Bone marrow (tissue), 2 donors: ENCODE measurements at regions not wholly inside any gene's neighbourhood (a gene's known extent, or its start where the extent isn't known, plus 50 kb on each side); places are given as distances from the start of the nearest gene placed in this dataset.

Source experiments
- DNase-seq, 2 donors: peaks; one replicate each; lab custom pipeline; 2025; lab: John Stamatoyannopoulos, UW

DNA sequence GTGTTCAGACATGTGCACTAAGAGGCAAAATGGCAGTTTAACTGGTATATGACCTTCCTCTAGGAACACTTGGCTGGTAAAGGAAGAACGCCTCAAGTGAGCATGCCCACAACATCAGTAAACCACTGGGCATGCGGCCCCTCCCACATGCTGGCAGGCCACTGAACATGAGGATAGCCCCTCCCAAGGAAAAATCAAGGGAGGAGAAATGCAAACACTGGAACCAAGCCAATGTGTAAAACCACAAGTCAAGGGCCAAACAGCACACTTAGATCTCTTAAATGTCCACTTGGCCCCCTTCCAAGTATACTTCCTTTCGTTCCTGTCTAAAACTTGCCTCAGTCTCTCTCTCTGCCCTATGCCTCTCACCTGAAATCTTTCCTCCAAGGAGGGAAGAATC lies 980.8 kb downstream of the TSN start:
- DNase-seq, result no peak

GRCh38 chr2:122737429-122738077 lies 982.1 kb downstream of the TSN start:
- peak in 1 of 2 donors; percentile 92 for DNase-seq

DNA sequence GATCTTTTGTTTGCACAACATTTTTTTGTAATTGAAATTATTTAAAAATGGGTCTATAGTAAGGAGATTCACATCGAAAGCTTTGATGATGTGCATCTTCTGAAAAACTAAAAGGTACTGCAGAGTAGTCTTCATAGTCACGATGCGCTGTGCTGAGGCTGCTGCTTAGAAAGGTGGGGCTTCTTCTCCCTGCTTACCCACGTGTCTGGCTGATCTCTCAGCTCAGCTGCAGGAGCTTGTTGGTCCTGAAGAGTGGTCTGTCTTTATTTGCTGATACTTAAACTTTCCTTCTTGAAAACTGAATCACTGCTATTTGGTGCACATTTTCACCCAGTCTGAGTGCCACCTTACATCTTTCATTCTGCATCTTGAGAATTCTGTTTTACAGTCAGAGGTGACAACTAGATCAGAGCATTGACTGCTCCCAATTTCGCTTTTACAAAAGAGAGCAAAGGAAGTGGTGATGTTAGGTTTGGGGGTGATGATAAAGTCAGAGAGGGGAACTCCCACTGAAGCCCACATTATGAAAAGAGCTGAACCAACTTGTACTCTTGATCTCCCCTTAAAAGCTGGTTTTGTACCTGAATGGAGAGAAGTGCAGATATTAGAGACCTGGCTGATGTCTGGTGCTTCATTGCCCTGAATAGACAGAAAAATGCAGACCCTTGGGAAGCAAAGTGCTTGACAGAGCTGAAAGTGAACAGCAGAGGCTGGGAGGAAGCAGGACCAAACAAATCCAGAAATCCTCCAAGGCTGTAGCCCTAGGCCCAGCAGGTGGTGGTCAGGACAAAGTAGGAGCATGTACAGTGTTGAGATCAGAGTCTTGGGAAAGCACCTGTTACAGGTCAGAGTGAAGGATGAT lies 984.5 kb downstream of the TSN start:
- peak in 1 of 2 donors; percentile 20 for DNase-seq

DNA sequence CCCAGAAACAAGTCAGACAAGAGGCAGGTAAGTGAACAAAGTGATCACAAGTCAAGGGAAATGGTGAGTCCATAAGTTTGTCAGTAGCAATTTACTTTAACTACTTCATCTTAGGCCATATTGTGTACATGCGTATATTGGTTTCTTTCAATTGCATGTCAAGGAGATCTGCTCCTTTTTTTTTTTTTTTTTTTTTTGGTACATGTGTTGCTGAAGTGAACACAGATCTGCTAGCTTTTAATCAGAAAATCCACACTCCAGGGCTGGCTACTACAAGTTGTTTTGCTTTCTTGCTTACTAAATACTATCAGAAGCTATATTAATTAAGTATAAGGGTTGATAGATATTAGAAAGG lies 985.1 kb downstream of the TSN start:
- no peak for DNase-seq

DNA sequence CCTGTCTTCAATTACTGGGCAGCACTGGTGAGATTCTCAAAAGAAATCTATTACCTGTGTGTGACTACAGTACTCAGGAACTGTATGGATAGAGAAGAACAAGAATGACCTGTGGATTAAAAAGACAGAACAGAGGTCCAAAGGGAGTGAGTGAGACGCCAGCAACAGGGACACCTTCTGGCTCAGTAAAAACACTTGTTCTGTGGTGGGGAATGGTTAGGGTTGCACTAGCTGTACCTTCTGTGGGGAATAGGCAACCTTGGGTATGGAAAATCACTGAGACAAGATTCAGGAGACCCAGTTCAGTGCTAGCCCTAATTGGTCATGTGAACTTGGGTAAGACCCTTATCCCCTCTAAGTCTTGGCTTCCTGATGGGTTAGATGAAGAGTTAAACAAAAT lies 986.0 kb downstream of the TSN start:
- no peak for DNase-seq

DNA sequence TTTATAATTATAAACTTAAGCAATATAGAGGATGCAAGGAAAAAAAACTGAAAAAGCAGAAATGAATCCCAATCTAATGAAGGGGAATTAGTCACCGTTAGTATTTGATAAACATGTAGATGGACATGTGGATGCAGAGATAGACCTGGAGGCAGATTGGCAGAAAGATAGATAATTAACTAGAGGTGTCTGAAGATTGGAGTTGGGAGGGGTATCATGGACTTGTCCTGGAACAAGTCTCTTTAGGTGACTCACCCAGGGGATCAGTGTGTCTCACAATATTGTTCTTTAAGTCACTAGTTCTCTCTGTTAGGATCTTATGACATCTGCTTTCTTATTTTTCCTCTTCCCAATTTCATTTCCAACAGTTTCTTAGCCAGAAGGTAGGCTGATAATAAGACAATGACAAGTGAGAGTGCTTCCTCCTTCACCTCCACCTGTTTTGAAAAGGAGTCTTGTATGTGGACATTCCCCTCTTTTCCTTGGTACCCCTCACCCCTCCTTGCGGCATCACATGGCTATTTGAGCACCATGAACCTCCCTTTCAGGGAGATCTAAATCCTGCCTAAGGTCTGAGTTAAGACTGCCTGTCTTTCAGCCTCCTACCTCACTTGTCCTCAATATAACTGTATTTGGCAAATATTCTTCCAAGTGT lies 987.7 kb downstream of the TSN start:
- no peak for DNase-seq

DNA sequence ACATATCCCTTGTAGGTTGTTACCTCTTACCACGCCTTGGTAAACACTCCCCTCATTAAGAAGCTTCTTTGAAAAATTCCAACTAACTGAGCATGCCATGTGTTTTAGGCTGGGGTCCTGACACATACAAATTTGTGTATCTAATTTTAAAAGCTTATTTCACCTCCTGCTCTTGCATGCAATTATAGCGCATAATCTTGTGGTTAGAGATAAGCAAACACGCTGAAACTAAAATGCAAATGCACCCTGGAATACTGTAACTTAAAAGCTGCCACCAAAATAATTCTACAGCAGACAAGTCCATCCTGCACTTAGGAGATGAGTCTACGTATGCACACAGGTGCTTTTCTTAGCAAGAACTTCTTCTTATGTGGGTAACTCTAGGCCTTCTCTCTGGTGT lies 990.2 kb downstream of the TSN start:
- DNase-seq, result no peak

DNA sequence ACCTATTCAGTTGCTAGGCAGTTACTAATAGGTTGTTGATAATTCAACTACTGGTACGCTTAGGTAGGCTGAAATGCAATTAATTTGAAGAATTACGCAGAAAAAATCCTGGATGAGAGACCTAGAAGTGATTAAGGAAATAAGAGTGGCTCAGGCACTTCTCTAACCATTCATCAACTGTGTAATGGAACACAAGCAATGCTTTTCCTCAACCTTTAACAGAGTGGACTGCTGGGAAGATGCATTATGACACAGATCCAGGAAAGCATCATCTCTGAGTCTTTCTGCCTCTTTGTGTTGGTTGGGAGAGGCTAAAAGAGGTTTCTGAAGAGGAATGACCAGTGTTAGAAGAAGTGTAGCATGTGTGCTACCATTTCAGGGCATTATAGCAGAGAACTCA lies 992.2 kb downstream of the TSN start:
- no peak for DNase-seq

- no peak for DNase-seq
These were observed 993.1 kb downstream of the TSN start for GRCh38 chr2:122748552-122749011.

DNA sequence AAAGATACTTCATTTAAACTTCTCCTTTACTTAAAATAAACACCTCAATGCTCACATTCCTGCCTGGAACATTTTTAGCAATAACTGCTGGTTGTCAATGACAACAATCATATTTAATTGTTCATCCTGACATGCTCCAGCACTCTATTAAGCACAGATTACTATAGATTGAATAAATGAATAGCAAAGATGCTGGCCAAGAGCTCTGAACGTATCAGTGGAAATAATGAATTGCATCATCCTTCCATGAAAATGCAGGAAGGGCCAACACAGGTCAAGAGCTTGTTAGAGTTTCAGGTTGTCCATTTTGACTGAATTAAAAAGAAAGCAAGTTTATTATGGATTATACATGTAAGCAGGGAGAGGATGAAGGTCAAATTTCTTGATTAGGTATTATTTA lies 994.0 kb downstream of the TSN start:
- DNase-seq, result no peak

DNA sequence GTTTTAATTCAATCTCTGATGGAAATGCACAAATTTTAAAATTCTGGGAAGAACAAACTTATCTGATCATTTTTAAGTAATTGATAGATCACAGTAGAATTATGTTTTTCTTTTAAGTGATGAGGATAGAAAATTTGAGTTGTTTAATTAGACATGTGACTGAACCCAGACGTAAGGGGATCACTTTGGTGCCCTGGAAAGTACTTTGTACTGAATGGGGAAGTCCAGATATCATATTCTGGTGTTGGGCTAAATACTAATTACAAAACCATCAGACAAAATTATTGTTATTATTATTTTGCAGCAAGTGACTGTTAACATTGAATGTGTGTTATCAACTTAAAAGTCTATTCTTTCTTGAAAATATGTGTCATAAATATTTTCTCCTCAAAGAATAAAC lies 994.6 kb downstream of the TSN start:
- no peak for DNase-seq

DNA sequence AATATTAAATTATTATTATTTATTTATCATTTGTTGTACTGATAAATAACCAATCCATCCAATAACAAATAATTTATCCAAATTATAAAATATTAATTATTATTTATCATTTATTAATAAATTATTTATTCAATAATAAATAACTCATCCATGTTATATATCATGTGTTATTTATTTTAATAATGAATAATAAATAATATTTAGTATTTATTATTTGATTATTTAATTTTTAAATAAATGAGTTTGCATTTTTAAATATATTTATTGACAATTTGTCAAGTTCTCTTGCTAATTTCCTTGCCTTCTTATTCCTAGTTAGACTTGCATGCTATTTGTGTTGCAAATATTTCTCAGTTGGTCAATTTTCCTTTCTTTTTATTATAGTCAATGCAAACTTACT lies 995.4 kb downstream of the TSN start:
- DNase-seq, result no peak

GRCh38 chr2:122753336-122753735 lies 997.9 kb downstream of the TSN start:
- no peak for DNase-seq

- peak in 1 of 2 donors; percentile 24 for DNase-seq
These were observed 999.1 kb downstream of the TSN start for GRCh38 chr2:122754561-122754960.

DNA sequence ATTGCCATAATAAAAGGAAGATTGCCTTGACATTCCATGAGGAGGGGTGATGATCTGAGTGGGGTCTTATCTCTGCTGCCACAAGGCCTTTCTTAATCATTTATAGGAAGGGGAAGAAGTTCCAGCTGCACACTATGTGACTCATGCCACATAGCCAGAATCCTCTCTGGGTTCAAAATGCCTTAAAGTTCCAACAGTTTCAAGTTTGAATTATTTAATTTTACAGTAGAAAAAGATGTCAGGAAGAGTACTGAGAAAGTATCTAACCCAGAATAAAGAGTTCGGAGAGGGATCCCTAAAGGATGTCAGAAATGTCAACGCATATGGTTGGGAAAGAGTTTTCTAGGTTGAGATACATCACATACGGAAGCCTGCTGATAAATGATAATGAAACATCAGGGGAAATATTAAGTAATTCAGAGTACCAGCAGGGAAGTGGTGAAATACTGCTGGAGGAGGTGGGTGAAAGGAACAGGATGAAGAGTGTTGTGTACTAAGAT lies 999.9 kb downstream of the TSN start:
- peak in 1 of 2 donors; percentile 73 for DNase-seq

DNA sequence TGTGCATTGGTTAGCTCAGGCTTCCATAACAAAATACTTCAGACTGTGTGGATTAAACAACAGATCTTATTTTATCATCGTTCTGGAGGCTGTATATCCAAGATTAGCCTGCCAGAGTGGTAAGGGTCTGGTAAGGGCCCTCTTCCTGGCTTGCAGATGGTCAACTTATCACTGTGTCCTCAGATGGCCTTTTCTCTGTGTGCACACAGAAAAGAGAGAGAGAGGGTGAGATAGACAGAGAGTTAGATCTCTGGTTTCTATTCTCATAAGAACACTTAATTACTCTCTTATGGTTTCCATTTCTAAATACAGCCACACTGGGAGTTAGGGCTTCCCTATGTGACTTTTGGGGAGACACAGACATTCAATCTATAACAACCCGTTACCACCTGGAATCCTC lies 1003.5 kb downstream of the TSN start:
- no peak for DNase-seq

DNA sequence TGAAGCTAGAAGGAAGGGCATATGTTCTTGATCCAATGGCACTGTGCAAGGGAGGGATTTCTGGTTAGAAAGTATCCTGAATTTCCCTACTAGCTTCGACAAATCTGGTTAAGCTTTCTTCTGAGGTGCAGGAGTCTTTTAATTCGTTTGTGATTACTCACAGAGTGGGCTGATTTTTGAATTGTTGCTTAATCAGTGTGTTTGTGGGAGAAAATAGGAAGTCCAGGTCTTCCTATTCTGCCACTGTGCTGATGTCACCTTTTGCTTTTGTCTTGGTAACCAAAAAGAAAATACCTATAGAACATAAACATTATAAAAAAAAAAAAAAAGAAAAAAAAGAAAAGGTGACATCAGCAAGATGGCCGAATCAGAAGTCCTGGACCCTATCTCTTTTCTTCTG lies 1008.6 kb downstream of the TSN start:
- peak in 1 of 2 donors; percentile 27 for DNase-seq

GRCh38 chr2:122780251-122780650 lies 1024.8 kb downstream of the TSN start:
- DNase-seq, result peak in 1 of 2 donors; percentile 9

DNA sequence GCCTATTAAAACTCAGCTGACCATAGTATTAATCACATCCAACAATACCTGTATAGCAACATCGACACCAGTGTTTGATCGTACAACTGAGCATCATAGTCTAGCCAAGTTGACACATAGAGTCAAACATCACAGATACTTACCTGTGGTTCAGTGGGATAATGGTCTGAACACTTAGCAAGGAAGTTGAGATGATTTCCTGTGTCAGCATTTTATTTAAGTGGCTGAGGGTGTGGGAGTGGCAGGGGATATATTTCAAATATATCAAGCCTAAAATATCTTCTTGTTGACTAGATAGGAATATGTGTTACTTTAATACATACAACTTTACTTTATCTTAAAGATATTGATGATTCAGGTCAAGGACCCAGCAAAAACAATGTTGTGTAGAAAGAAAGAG lies 1038.6 kb downstream of the TSN start:
- DNase-seq, result no peak

DNA sequence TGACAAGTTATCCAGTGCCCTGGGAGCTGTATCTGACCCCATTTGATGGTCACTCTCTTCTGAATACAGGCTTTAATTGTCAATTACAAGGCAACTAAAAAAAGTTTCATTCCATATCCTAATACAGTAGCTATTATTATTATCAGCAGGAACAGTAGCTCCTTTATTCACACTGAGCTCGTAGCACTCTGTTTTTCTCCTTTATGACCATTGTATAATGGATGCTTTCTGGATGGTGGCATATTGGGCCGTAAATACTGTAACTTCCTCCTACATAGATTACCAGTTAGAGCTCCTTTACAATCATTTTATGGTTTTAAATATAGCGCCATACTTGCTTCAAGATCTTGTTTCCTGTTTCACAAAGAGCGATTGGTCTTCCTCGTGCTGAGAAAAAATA lies 1040.3 kb downstream of the TSN start:
- no peak for DNase-seq

DNA sequence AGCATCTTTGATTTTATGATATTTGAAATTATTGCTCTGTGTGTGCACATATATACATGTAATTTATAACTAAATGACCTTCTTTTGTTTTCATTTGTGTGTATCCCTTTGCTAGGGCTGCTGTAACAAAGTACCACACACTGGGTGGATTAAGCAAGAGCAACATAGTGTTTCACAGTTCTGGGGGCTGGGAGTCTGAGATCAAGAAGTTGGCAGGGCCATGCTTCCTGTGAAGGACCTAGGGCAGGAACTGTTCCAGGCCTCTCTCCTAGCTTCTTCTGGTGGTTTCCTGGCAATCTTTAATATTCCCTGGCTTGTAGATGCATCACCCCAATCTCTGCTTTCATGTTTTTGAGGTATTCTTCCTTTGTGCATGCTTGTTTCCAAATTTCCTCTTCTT lies 1043.9 kb downstream of the TSN start:
- DNase-seq, result no peak

DNA sequence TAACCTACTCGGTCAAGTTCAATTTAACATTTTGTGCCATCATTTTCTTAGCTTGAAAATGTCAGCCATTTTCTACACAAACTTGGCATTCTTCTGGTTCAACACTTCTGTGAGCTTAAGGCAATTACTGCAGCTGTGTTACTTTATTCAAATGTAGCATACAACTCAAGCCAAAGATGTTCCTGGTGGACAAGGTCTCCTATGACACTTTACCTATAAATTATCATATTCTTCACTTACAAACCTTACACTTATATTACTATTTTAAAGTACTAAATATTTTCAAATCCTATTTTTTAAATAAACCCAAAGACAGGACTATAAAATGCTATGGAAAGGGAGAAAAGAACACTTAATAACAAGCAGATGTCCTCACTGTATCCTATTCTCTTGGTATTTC lies 1045.3 kb downstream of the TSN start:
- DNase-seq, result no peak

GRCh38 chr2:122804494-122804893 lies 1049.0 kb downstream of the TSN start:
- DNase-seq, result no peak
